GM19397 (cell line): ENCODE measurements at regions not wholly inside any gene's neighbourhood (a gene's known extent, or its start where the extent isn't known, plus 50 kb on each side); places are given as distances from the start of the nearest gene placed in this dataset.
"Not testable (repeated sequence)": the region's sequence is repeated elsewhere in the genome, so short reads cannot be mapped to it uniquely, and the experiment has no call there.

Experiments used
- ATAC-seq: cut with Tn5 transposase; IDR thresholded peaks from one replicate; pipeline ENCODE4 v1.9.1; 2021; ENCODE audit warnings: mild to moderate bottlenecking, moderate library complexity; ENCODE audit not compliant: unreplicated experiment

DNA sequence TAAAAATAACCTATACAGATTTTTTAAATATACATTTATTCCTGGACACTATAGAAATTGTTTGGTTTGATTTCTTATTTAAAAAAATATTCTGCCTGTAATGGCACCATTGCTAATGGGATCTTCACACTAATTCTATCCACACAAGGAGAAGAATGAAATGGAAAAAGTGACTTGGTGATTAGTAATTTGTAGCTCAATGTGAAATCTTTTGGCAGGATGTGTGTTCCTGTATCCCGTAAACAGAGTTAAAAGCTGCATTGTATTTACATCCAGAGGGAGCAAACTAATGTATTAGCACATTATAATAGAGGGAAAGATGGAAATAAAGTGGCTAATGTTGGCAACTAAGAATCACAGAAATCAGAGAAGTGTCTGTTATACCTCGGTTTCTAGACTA is 1455.3 kb upstream of the FLRT2 start:
- ATAC-seq: no peak

- no peak for ATAC-seq
Observed at GRCh38 chr14:84080944-84081343, 1449.0 kb upstream of the FLRT2 start.

- no peak for ATAC-seq
Observed at GRCh38 chr14:84084056-84084630, 1445.8 kb upstream of the FLRT2 start.

DNA sequence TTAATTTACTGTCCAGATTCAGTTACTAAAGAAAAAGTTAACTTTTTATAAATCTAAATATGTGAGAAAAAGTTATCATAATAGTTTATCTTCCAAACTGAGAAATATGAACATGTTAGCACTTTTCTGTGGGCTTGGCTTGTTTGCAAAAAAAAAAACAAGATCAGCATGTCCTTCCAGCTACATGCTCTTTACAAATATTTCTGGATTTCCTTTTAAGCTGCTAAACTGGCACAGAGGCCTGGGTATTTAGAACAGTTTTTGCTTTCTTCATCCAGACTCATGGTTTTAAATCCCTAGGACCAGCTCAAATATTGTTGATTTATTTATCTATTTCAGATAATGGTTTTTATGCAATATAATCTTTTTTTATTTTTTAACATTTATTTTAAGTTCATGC is 1444.5 kb upstream of the FLRT2 start:
- no peak for ATAC-seq

GRCh38 chr14:84086714-84087113 is 1443.2 kb upstream of the FLRT2 start:
- no peak for ATAC-seq

- no peak for ATAC-seq
Observed at GRCh38 chr14:84087986-84088531, 1441.9 kb upstream of the FLRT2 start.

DNA sequence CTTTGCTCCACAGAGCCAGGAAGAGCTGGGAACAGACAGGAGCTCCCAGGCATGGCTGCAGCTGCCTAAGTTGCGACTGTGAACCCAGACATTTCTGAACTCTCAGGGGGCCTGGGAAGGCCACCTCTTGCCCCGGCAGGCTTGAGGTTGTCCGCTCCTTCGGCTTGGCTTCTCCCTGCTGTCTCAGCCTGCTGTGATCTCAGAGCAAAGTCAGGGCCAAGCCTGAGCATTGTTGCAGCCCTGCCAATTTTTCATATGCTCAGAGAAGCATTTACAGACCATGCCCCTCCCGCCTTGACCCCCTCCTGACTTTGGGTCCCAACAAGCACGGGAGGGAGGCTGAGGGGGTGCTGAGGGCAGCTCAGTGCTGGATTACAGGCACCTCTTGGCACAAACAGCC is 1439.1 kb upstream of the FLRT2 start:
- no peak for ATAC-seq

- no peak for ATAC-seq
Observed at GRCh38 chr14:84095681-84096080, 1434.3 kb upstream of the FLRT2 start.

- no peak for ATAC-seq
Observed at GRCh38 chr14:84098261-84098660, 1431.7 kb upstream of the FLRT2 start.

DNA sequence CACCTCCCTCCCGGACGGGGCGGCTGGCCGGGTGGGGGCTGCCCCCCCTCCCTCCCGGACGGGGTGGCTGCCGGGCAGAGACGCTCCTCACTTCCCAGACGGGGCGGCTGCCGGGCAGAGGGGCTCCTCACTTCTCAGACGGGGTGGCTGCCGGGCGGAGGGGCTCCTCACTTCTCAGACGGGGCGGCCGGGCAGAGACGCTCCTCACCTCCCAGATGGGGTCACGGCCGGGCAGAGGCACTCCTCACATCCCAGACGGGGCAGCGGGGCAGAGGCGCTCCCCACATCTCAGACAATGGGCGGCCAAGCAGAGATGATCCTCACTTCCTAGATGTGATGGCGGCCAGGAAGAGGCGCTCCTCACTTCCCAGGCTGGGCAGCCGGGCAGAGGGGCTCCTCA is 1430.4 kb upstream of the FLRT2 start:
- not testable (repeated sequence) for ATAC-seq

DNA sequence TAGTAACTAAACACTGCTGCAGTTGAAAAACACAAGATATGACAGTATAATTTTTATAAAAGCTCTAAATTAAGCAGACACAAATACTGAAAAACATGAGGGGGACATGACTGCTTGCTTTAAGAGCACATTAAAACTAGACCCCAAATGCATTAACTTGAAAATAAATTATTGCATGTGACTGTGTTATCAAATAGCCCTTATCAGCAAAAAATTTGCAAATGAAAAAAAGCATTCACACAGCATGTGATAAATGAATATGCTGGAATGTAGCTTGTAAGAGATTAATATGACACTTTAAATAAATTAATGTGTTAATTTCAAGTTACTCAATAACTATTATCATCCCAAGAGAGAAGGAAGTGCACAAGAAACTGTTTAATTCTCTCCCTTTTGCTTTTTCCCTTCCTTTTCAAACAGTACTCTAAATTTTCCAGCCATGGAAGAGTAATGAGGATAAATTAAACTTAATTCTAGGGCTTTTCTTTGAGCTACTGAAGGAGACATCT is 1422.1 kb upstream of the FLRT2 start:
- no peak for ATAC-seq

- ATAC-seq: no peak
Observed at GRCh38 chr14:84108746-84109457, 1421.0 kb upstream of the FLRT2 start.

- ATAC-seq: no peak
Observed at GRCh38 chr14:84112589-84112988, 1417.4 kb upstream of the FLRT2 start.

DNA sequence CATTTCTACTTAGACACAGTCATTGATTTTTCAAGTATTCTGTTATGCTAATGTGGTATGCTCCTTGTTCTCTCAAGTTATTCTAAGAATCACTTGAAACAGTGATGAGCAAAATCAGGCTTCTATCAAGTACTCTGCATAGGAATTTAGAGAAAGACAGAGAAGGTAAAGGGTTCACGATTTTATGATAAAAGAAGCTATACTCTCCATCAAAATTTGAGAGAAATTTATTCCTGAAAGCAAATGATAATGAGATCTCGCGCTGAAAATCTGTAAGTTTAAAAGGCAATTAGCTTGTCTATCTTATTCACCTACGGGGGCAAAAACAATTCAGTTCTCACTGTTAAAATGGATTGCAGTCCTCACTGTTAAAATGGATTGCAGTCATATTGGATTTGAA is 1404.3 kb upstream of the FLRT2 start:
- ATAC-seq: no peak

- ATAC-seq: no peak
Observed at GRCh38 chr14:84127495-84127894, 1402.4 kb upstream of the FLRT2 start.

GRCh38 chr14:84128050-84128449 is 1401.9 kb upstream of the FLRT2 start:
- ATAC-seq: no peak

- no peak for ATAC-seq
Observed at GRCh38 chr14:84129007-84129406, 1400.9 kb upstream of the FLRT2 start.

- ATAC-seq: no peak
Observed at GRCh38 chr14:84129941-84130340, 1400.0 kb upstream of the FLRT2 start.

DNA sequence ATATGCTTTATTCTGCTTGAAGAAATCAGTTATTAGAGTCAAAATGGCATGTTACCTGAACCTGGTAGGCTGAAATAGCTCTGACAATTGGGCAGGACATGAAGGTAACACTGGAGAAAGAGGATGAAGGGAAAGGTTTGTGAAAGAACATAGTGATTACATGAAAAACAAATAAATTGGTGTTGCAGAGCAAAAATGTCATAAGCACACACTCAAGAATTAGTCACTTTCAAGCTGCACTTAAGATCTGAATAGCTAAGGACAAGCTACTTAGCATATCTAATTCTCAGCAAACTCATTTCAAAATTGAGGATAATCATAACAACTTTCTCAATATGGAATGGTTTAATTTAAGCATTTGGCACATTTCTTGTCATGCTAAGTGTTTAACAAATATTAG is 1398.0 kb upstream of the FLRT2 start:
- no peak for ATAC-seq

- no peak for ATAC-seq
Observed at GRCh38 chr14:84144166-84144565, 1385.8 kb upstream of the FLRT2 start.

DNA sequence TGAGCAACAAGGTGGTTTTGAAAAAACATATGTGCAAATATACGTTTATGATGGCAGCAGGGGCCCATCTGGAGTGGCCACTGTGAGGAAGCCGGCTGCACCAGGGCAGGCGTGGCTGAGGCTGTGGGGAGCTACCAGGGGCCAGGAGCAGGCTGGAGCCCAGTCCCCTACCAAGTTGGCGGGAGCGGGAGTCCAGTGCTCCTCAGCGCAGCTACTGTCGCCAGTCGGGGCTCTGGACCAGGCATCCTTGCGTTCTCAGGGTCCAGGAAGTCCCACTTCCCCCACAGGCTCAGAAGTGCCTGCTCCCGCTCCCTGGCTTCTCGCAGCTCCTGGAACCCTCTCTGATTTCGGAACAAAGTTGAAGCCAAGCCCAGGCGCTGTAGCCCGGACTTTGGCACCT is 1377.5 kb upstream of the FLRT2 start:
- ATAC-seq: no peak

- ATAC-seq: no peak
Observed at GRCh38 chr14:84162633-84163032, 1367.3 kb upstream of the FLRT2 start.
